ENCODE measurements at regions not wholly inside any gene's neighbourhood (a gene's known extent, or its start where the extent isn't known, plus 50 kb on each side); places are given as distances from the start of the nearest gene placed in this dataset.

GRCh38 chr2:219851169-219851568 lies 223.7 kb downstream of the SLC4A3 start:
- TF ChIP-seq, protein P1, sequence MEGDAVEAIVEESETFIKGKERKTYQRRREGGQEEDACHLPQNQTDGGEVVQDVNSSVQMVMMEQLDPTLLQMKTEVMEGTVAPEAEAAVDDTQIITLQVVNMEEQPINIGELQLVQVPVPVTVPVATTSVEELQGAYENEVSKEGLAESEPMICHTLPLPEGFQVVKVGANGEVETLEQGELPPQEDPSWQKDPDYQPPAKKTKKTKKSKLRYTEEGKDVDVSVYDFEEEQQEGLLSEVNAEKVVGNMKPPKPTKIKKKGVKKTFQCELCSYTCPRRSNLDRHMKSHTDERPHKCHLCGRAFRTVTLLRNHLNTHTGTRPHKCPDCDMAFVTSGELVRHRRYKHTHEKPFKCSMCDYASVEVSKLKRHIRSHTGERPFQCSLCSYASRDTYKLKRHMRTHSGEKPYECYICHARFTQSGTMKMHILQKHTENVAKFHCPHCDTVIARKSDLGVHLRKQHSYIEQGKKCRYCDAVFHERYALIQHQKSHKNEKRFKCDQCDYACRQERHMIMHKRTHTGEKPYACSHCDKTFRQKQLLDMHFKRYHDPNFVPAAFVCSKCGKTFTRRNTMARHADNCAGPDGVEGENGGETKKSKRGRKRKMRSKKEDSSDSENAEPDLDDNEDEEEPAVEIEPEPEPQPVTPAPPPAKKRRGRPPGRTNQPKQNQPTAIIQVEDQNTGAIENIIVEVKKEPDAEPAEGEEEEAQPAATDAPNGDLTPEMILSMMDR (conservative IDR thresholded peaks at IDR 0.05; ENCODE audit: low read depth, low read length) = no peak
- H3K4me3 ChIP-seq (ENCODE audit: low read depth, low read length) = no peak overlapping the region
- no peak for DNase-seq (ENCODE audit: low read depth)

DNA sequence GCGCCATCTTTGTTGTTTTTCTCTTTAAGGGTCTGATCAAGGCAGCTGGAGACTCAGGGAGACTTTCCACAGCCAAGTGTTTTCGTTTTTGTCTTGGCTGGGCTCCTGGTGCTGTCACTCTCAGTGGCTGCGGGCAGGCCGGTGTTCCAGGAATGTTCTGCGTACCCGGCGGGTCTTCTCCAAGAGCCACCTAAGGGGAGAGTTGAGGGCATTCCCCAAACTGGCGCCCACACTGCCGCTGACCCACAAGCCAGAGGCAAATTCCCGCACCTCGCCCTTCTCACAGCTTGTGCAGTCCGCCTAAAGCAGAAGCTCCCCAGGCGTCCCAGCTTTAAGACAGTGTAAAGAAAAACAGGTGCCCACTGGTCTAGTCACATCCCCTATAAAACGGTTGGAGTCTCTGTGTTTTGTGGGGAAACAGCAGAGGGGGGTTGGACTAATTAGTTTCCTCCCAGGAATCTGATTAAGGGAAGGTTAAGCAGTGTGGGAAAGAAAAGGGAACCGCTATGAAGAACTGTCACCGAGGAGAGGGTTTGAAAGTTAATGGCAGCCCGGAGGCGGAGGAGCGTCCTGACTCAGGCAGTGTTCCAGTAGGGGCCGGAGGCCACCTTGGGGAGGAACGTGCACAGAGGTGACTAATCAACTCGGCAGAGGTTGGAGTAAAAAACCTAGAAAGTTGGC lies 224.5 kb downstream of the SLC4A3 start:
- TF ChIP-seq, protein P1 (conservative IDR thresholded peaks at IDR 0.05; ENCODE audit: low read depth, low read length) = no peak
- DNase-seq (ENCODE audit: low read depth) = no peak
- no peak overlapping the region for H3K4me3 ChIP-seq (ENCODE audit: low read depth, low read length)

GRCh38 chr2:219852626-219853025 lies 225.2 kb downstream of the SLC4A3 start:
- TF ChIP-seq, protein P1 (conservative IDR thresholded peaks at IDR 0.05; ENCODE audit: low read depth, low read length) = no peak
- H3K4me3 ChIP-seq (ENCODE audit: low read depth, low read length) = no peak overlapping the region
- DNase-seq (ENCODE audit: low read depth) = no peak

- no peak for DNase-seq (ENCODE audit: low read depth)
- H3K4me3 ChIP-seq (ENCODE audit: low read depth, low read length) = no peak overlapping the region
- TF ChIP-seq, protein P1 (conservative IDR thresholded peaks at IDR 0.05; ENCODE audit: low read depth, low read length) = no peak
Measured at GRCh38 chr2:219856602-219857001, 229.2 kb downstream of the SLC4A3 start.

DNA sequence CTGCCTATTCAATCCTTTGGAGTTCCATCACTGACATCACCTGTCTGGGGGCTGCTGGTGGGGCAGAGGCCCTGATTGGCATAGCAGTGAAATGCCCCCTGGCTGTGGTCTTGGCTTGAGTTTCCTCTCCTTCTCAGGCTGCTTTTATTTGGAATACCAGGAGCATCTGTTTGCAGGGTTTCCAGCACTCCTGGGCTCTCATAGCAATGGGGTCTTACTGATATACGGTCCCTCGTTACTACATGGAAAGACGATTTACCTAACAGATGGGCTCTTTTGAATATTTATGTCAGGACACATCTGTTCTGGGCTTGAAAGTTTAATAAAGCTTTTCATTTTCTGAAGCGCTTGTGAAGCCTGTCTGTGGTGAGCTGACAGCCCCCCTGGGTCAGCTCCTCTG lies 230.3 kb downstream of the SLC4A3 start:
- H3K4me3 ChIP-seq (ENCODE audit: low read depth, low read length) = no peak overlapping the region
- DNase-seq (ENCODE audit: low read depth) = no peak
- TF ChIP-seq, protein P1 (conservative IDR thresholded peaks at IDR 0.05; ENCODE audit: low read depth, low read length) = no peak

GRCh38 chr2:219861307-219861706 lies 233.9 kb downstream of the SLC4A3 start:
- H3K4me3 ChIP-seq (ENCODE audit: low read depth, low read length) = no peak overlapping the region
- TF ChIP-seq, protein P1 (conservative IDR thresholded peaks at IDR 0.05; ENCODE audit: low read depth, low read length) = no peak
- no peak for DNase-seq (ENCODE audit: low read depth)

DNA sequence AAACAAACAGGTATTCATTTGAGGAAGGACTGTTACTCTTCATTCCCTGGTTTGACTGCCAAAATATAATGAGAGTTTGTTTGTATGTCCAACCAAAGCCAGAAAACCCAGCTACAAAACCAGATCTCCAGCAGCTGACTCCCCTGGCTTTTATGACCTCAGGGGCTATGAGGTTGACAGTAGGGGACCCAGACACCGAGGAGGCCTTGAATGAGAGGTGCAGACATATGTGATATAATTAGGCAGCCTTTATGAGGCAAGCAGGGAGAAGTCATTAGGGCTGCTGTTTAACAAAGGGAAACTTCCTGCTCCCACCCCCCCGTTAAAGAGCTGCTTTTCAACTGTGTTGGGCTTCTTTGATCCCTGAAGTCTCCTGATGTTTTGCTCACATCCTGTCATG lies 236.7 kb downstream of the SLC4A3 start:
- TF ChIP-seq, protein P1 (conservative IDR thresholded peaks at IDR 0.05; ENCODE audit: low read depth, low read length) = no peak
- DNase-seq (ENCODE audit: low read depth) = no peak
- no peak overlapping the region for H3K4me3 ChIP-seq (ENCODE audit: low read depth, low read length)
